Osteoblast (primary cell): ENCODE measurements at regions not wholly inside any gene's neighbourhood (a gene's known extent, or its start where the extent isn't known, plus 50 kb on each side); places are given as distances from the start of the nearest gene placed in this dataset.
A peak's percentile ranks its signal among the peaks of the same experiment; 100 is the strongest.

ENCODE experiments used
- DNase-seq: peaks from one replicate; pipeline ENCODE4 v3.0.0; 2011; ENCODE audit warnings: low spot score, mixed read lengths; ENCODE audit not compliant: insufficient read length; ENCODE audit errors: missing footprints
- H2AFZ ChIP-seq: 2 replicates; pipeline ENCODE4 v1.6.0; 2011; ENCODE audit warnings: mild to moderate bottlenecking, low read length
- H3K27ac ChIP-seq: 2 replicates; pipeline ENCODE4 v1.5.1; 2011; ENCODE audit warnings: mild to moderate bottlenecking, low read depth, low read length, moderate library complexity
- H3K27me3 ChIP-seq: 2 replicates; pipeline ENCODE4 v1.6.0; 2012; ENCODE audit warnings: mild to moderate bottlenecking, control low read depth, inconsistent platforms, low read length, moderate library complexity; ENCODE audit not compliant: insufficient read depth
- H3K36me3 ChIP-seq: 2 replicates; pipeline ENCODE4 v1.5.1; 2011; ENCODE audit warnings: mild to moderate bottlenecking, low read length, control low read depth, moderate library complexity; ENCODE audit not compliant: insufficient read depth
- H3K4me1 ChIP-seq: 2 replicates; pipeline ENCODE4 v1.5.1; 2011; ENCODE audit warnings: mild to moderate bottlenecking, low read length, control low read depth, moderate library complexity; ENCODE audit not compliant: insufficient read depth
- H3K4me2 ChIP-seq: 2 replicates; pipeline ENCODE4 v1.6.0; 2011; ENCODE audit warnings: mild to moderate bottlenecking, low read length; ENCODE audit not compliant: insufficient read depth
- H3K4me3 ChIP-seq: fragments of 200-600 bp; sonication (generic); 3 replicates; pipeline ENCODE4 v1.5.1; 2012; ENCODE audit warnings: mild to moderate bottlenecking, low read length, inconsistent platforms; ENCODE audit not compliant: insufficient read depth
- H3K79me2 ChIP-seq: 2 replicates; pipeline ENCODE4 v1.6.0; 2012; ENCODE audit warnings: mild to moderate bottlenecking, low read length, control low read depth, inconsistent platforms; ENCODE audit not compliant: insufficient read depth
- H3K9me3 ChIP-seq: 2 replicates; pipeline ENCODE4 v1.5.1; 2011; ENCODE audit warnings: low read depth, low read length, control low read depth
- H4K20me1 ChIP-seq: 2 replicates; pipeline ENCODE4 v1.6.0; 2012; ENCODE audit warnings: mild to moderate bottlenecking, low read length, control low read depth; ENCODE audit not compliant: insufficient read depth
- TF ChIP-seq, protein P1 (sequence below): IDR thresholded peaks from 2 replicates; pipeline ENCODE4 v1.5.1; 2011; ENCODE audit warnings: mild to moderate bottlenecking, low read depth, low read length, moderate library complexity; ENCODE audit errors: extremely low read depth

DNA sequence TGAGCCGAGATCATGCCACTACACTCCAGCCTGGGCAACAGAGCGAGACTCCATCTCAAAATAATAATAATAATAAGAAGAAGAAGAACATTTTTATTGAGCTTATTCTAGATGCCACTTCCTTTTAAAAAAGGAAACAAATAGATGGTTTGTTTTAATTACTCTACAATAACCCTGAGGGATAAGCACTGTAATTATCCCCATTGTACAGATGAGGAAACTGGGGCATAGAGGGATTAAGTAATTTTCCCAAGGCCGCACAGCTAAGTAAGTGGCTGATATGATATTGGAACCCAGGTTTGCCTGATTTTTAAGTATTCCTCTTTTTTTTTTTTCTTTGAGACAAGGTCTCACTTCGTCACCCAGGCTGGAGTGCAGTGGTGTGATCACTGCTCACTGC lies 58.5 kb upstream of the LRIG2 start:
- no peak overlapping the region for H3K27ac ChIP-seq
- H3K27me3 ChIP-seq: no peaks in the 10 kb centered on the region
- H2AFZ ChIP-seq: no peak overlapping the region
- TF ChIP-seq, protein P1, sequence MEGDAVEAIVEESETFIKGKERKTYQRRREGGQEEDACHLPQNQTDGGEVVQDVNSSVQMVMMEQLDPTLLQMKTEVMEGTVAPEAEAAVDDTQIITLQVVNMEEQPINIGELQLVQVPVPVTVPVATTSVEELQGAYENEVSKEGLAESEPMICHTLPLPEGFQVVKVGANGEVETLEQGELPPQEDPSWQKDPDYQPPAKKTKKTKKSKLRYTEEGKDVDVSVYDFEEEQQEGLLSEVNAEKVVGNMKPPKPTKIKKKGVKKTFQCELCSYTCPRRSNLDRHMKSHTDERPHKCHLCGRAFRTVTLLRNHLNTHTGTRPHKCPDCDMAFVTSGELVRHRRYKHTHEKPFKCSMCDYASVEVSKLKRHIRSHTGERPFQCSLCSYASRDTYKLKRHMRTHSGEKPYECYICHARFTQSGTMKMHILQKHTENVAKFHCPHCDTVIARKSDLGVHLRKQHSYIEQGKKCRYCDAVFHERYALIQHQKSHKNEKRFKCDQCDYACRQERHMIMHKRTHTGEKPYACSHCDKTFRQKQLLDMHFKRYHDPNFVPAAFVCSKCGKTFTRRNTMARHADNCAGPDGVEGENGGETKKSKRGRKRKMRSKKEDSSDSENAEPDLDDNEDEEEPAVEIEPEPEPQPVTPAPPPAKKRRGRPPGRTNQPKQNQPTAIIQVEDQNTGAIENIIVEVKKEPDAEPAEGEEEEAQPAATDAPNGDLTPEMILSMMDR: no peak
- no peak overlapping the region for H3K4me2 ChIP-seq
- H3K4me3 ChIP-seq: no peak overlapping the region
- no peaks in the 10 kb centered on the region for H3K36me3 ChIP-seq
- no peak for DNase-seq
- no peaks in the 10 kb centered on the region for H3K4me1 ChIP-seq
- H4K20me1 ChIP-seq: no peaks in the 10 kb centered on the region
- no peaks in the 10 kb centered on the region for H3K79me2 ChIP-seq
- no peaks in the 10 kb centered on the region for H3K9me3 ChIP-seq

- H3K36me3 ChIP-seq: no peaks in the 10 kb centered on the region
- no peaks in the 10 kb centered on the region for H3K9me3 ChIP-seq
- H4K20me1 ChIP-seq: no peaks in the 10 kb centered on the region
- H2AFZ ChIP-seq: no peak overlapping the region
- H3K4me2 ChIP-seq: no peak overlapping the region
- peaks cover 7% of the 10 kb centered on the region for H3K4me1 ChIP-seq
- TF ChIP-seq, protein P1: no peak
- no peak overlapping the region for H3K4me3 ChIP-seq
- no peak overlapping the region for H3K27ac ChIP-seq
- H3K79me2 ChIP-seq: no peaks in the 10 kb centered on the region
- DNase-seq: no peak
- H3K27me3 ChIP-seq: no peaks in the 10 kb centered on the region
Observed at GRCh38 chr1:113018911-113019310, 54.1 kb upstream of the LRIG2 start.

GRCh38 chr1:113021430-113022085 lies 51.4 kb upstream of the LRIG2 start:
- peak overlapping the region; percentile 24 for H3K27ac ChIP-seq
- no peaks in the 10 kb centered on the region for H3K79me2 ChIP-seq
- no peak overlapping the region for H2AFZ ChIP-seq
- no peaks in the 10 kb centered on the region for H3K27me3 ChIP-seq
- H3K9me3 ChIP-seq: no peaks in the 10 kb centered on the region
- TF ChIP-seq, protein P1: peak; percentile 13
- peak overlapping the region; percentile 37 for H3K4me2 ChIP-seq
- H3K36me3 ChIP-seq: no peaks in the 10 kb centered on the region
- no peaks in the 10 kb centered on the region for H4K20me1 ChIP-seq
- DNase-seq: peak; percentile 73
- H3K4me3 ChIP-seq: no peak overlapping the region
- H3K4me1 ChIP-seq: peaks cover 7% of the 10 kb centered on the region
